Posterior cingulate gyrus (tissue), 11 donors: ENCODE measurements at regions not wholly inside any gene's neighbourhood (a gene's known extent, or its start where the extent isn't known, plus 50 kb on each side); places are given as distances from the start of the nearest gene placed in this dataset.
"Not testable (repeated sequence)": the region's sequence is repeated elsewhere in the genome, so short reads cannot be mapped to it uniquely, and the experiment has no call there.

ENCODE experiments used
- DNase-seq, 10 donors: peaks; one replicate each; pipeline versions ENCODE4 v3.0.0 to v3.0.0-alpha.2; 2020 to 2021; ENCODE audit warnings: mixed read lengths in 3 of 10
- intact Hi-C: fragments of 100-400 bp; cut with DNase I; formaldehyde crosslinking; loops from one replicate; pipeline ENCODE4 v1.15.1; 2023

DNA sequence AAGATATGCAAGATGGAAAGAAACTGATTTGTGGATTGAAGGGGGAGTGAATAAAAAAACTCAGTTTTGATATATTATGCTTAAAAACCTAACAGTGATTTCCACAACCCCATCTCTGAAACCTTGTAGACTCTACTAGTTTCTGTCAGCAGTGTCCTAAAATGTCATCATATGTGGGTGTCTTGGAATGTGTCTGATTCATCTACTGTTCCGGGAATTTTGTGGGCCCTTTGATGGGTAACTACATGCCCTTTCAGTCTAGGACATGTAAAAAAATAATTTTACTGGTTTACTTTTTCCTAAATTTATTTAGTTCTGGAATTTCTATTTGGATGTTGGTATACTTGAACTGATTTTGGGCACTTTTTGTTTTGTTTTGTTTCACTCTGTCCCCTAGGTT, 118.9 kb upstream of the NMUR2 start:
- intact Hi-C loops, result no loop called here
- DNase-seq, result no peak

- DNase-seq, result no peak
- intact Hi-C loops, result no loop called here
Observed at GRCh38 chr5:152527358-152528052, 122.4 kb upstream of the NMUR2 start.

GRCh38 chr5:152529440-152529839, 124.4 kb upstream of the NMUR2 start:
- no peak for DNase-seq
- intact Hi-C loops, result no loop called here

- intact Hi-C loops, result loop anchor here (1.0 to 2.0 kb wide), 2 partner anchors 616 to 1433 kb away; no protein-coding TSS in a partner anchor
- DNase-seq, result no peak
Observed at GRCh38 chr5:152532714-152533113, 127.6 kb upstream of the NMUR2 start.

GRCh38 chr5:152534641-152535040, 129.6 kb upstream of the NMUR2 start:
- intact Hi-C loops, result no loop called here
- no peak for DNase-seq

DNA sequence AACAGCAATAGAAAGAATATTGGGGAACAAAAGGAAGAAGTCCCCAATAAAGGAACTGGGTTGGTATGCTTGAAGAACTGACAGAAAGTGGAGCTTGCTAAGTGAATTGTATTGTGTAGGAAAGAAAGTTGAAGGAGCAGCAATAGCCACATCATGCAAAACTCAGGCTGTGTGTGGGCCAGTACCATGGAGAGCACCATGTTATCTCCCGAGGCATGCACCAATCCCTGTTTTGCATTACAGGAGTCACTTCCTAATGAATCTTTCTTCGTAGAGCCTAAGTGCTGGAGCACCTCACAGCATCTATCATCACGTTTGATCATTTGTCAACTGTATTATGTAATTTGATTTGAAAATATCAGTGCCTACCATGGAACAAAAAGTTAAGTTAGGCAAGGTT, 137.7 kb upstream of the NMUR2 start:
- intact Hi-C loops, result no loop called here
- DNase-seq, result no peak

- DNase-seq, result no peak
- intact Hi-C loops, result no loop called here
Observed at GRCh38 chr5:152546493-152546892, 141.4 kb upstream of the NMUR2 start.

DNA sequence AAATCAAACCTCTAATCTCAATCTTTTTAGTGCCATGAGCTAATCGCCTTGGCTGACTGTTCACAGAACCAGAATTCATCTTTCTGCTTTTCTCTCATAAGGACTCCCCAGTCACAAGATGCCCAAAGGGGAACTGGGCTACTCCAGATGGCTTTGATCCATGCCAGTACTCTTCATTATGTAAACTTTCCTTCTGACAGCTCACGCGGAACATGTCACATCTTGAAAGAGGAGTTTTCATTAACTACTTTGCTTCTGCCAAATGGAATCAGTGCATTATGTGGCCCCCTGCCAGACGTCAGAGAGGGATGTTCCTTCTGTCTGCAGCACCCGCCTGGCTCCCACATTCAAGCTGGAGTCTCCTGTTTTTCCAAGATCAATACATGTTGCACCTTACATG, 142.1 kb upstream of the NMUR2 start:
- no peak for DNase-seq
- intact Hi-C loops, result no loop called here

DNA sequence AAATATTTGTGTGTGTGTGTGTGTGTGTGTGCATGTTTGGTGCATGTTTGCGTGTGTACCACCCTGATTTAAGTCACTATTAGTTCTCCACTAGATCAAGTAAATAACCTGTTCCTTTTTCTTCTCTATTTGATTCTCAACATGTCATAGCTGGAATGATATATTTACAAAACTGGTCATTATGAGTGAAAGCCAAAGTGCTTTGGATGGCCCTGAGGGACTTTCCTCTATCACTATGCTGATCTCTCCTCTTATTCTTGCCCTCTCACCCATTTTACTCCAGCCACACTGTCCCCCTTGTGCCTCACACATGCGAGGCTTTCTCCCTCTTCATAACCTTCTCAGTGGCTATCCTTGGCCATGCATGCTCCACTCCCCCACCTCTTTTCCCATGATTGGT, 144.6 kb upstream of the NMUR2 start:
- DNase-seq, result no peak
- intact Hi-C loops, result no loop called here

DNA sequence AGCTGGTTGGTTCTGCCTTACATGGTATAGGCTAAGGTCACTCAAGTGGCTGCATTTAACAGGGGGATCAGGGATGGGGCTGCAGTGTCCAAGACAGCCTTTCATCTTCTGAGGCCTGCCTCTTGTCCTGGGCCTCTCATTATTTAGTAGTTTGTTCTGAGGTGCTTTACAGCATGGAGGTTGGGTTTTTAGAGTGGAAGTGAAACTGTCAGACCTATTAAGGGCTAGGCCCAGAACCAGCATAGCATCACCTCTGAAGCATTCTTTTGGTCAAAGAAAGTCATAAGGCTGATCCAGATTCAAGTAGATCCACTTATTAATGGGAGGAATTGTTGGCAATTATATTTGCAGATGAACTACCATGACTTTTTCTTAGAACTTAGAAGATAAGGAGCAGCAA, 146.0 kb upstream of the NMUR2 start:
- DNase-seq, result no peak

GRCh38 chr5:152556784-152557183, 151.7 kb upstream of the NMUR2 start:
- DNase-seq, result peak in 3 of 10 donors; percentile 11 to 66 (median 21)
- intact Hi-C loops, result no loop called here

More for the DNA sequence above, 146.0 kb upstream of the NMUR2 start:
- intact Hi-C loops, result no loop called here

- DNase-seq, result peak; percentile 52 to 97 (median 79)
Observed at GRCh38 chr5:152560512-152561137, 155.5 kb upstream of the NMUR2 start.

DNA sequence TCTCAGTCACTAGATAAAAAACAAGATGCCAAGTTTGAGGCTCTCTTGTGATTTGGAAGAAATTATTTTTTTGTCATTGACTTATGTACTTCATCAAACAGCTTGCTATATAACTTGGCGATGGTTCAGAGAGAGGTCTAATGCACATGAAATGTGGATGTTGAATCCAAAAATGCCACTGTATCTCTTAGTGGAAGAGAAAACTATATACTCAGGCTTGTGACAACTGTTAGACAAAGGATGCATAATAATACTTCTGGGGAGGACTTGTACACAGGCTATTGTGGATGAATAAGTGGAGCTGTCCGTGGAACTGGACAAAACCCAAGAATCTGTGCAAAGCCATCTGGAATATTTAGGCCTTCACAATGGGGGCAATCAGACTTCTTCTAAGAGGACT, 162.9 kb upstream of the NMUR2 start:
- intact Hi-C loops, result loop anchor here (10.0 kb wide), 1 partner anchor 577 kb away; no protein-coding TSS in a partner anchor
- peak in 3 of 10 donors; percentile 11 to 34 (median 15) for DNase-seq

More at GRCh38 chr5:152560512-152561137, 155.5 kb upstream of the NMUR2 start:
- intact Hi-C loops, result loop anchor here (10.0 kb wide), 1 partner anchor 584 kb away; no protein-coding TSS in a partner anchor

GRCh38 chr5:152572812-152573211, 167.7 kb upstream of the NMUR2 start:
- intact Hi-C loops, result no loop called here
- no peak for DNase-seq

DNA sequence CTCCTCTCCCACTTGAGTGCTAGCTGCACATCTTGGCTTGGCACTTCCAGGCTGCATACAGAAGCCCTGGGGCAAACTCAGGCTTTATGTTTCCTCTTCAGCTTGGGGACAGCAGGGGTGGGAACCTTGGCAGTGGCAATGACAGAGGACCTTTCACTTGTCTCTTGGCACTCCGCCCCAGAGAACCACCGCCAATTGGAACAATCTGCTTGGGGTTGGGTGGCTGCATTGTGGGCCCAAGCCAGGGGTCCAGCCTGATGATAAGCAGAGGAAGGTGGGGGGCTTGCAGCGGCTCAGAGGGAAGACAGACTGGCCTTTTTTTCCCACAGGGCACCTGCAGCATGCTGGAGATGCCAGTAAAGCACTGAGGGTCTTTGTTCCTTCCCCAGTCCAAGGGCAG, 179.0 kb upstream of the NMUR2 start:
- peak in 4 of 10 donors; percentile 7 to 82 (median 54) for DNase-seq
- intact Hi-C loops, result no loop called here

DNA sequence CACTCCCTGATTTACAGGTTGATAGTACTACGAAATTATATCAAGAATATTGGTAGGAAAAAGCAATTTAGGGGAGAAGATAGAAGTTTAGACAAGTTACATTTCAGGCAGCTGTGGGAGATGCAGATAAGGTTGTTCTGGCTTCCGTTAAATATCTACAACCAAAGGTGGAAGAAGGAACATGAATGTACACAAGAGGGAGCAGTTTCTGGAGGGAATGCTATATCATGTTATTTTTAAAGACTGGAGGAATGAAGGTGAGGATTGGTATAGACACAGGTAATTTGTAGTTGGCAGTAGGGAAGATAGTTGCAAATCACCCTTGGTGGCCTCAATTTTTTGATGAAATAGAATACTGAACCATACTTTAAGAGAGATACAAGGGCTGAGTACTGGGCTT, 187.3 kb upstream of the NMUR2 start:
- DNase-seq, result no peak
- intact Hi-C loops, result no loop called here

- no peak for DNase-seq
- intact Hi-C loops, result no loop called here
Observed at GRCh38 chr5:152593388-152593787, 188.3 kb upstream of the NMUR2 start.

GRCh38 chr5:152595405-152595804, 190.3 kb upstream of the NMUR2 start:
- intact Hi-C loops, result no loop called here
- no peak for DNase-seq

GRCh38 chr5:152599096-152599495, 194.0 kb upstream of the NMUR2 start:
- intact Hi-C loops, result no loop called here

DNA sequence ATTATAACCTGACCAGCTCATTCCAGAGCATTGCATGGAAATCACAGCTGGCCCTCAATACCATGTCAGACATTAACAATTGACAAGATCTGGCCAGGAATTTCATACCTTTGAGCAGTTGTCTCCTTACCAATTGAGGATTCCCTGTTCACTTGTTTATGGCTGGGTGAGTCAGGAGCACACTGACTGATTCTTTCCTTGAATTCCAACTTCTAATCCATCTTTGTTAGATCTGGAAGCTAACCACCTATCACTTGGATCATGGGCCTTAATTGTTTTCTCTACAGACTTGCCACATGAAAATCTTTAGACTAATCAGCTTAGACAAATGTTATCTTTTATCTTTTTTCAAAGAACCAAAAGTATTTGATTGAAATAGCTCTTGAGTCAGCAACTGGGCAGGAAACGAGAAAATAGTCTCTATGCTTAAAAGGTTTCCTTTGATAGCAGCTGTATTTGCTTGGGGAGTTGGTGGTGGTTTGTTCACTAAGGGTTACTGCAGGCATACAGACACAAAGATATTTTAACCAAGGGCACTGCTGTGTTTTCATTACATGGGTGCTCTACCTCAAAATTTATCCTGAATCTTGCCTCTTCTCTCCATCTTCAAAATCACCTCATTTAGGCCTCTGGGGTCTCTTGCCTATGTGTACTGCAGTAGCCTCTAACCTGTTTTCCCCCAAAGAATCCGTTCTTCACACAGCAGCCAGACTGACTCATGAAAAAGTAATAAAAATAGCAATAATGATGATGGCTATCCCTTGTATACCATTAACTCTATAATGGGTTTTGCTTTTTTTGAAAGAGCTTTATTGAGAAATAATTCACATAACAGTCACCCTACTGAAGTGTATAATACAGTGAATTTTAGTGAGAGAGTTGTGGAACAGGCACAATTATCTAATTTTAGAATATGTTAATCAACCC, 197.0 kb upstream of the NMUR2 start:
- DNase-seq, result no peak
- intact Hi-C loops, result no loop called here

More at GRCh38 chr5:152599096-152599495, 194.0 kb upstream of the NMUR2 start:
- no peak for DNase-seq

DNA sequence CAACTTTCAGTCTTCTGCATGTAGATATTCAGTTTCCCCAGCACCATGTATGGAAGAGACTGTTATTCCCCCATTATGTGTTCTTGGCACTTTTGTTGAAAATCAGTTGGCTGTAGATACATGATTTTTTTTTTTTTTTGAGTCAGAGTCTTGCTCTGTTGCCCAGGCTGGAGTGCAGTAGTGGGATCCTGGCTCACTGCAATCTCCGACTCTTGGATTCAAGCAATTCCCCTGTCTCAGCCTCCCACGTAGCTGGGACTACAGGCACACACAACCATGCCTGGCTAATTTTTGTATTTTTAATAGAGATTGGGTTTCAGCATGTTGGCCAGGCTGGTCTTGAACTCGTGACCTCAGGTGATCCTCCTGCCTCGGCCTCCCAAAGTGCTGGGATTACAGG, 201.0 kb upstream of the NMUR2 start:
- intact Hi-C loops, DNase-seq: not testable (repeated sequence)
